GM19193 (cell line): ENCODE measurements at regions not wholly inside any gene's neighbourhood (a gene's known extent, or its start where the extent isn't known, plus 50 kb on each side); places are given as distances from the start of the nearest gene placed in this dataset.

Source experiments
- POLR2A ChIP-seq: IDR thresholded peaks from 4 replicates; pipeline ENCODE4 v1.6.1; 2011; ENCODE audit not compliant: insufficient read depth, insufficient read length; ENCODE audit errors: extremely low read depth

DNA sequence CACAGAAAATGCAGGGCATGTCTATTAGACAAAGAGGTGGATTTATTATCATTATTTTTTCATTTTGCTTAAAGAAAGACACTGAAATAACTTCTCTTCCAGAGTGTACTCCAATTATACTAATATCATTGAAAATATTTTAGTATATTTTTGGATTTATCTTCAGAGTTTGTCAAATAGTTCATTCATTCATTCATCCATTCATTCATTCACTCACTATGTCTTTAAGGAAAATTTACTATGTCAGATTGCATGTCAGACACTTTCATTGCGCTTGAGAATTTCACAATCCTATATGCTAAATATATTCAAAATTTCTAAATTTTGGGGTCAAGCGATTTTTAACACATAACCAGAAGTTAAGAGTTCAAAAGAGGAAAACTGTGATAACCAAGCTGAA, 479.1 kb downstream of the ZEB2 start:
- no peak for TF ChIP-seq POLR2A

- TF ChIP-seq POLR2A: no peak
Measured at GRCh38 chr2:144032566-144032965, 487.4 kb downstream of the ZEB2 start.

GRCh38 chr2:144030791-144031190, 489.1 kb downstream of the ZEB2 start:
- no peak for TF ChIP-seq POLR2A

DNA sequence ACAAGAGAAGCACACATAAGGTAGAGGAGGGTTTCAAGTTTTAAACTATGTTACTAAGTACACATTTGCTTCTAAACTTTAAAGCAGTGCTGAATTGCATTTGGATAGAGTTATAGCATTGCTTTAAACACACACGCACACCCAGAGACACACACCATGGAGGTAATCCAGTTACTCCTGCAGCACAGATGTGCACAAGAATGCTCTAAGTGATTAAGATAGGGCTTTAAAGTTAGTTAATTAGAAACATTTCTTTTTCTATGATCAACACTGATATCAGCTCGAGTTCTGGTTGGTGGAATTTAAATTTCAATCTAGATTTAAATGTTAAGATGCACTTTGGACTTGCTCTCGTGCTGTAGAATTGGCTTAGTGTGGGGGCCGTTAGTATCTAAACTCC, 492.3 kb downstream of the ZEB2 start:
- TF ChIP-seq POLR2A: no peak

DNA sequence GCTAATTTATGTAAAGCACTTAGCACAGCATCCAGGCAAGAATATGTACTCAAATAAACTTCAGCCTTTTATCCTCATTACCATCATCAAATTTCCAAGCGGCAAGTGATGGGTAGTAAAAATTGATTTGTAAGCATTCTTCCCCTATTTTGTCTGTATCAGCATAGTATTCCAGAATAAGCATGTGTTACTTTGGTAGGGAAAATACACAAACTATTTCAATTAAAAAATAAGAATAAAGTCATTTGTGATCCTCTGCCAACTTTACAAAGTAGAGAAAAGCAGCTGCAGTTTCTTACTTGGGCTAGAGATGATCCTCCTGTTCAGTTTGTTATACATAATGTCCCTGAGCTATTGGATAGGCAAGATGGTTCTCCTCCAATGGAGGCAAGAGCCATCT, 493.2 kb downstream of the ZEB2 start:
- no peak for TF ChIP-seq POLR2A

DNA sequence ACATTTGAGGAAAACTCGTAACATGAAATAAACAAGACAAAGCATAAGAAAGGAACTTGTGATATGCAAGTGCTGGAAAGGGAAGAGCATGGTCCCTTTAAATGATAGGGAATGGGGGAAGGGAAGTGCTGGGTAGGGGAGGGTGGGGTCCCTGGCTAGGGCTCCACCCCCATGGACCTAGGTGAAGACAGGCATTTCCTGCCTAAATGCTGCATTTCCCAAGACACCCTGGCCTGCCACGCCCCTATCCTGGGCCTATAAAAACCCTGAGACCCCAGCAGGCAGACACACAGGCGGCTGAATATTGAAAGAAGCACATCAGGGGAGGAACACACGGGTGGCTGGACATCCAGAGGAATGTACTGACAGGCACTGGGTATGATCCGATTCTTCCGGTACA, 499.9 kb downstream of the ZEB2 start:
- no peak for TF ChIP-seq POLR2A

GRCh38 chr2:144015655-144016245, 504.2 kb downstream of the ZEB2 start:
- TF ChIP-seq POLR2A: no peak

- no peak for TF ChIP-seq POLR2A
Measured at GRCh38 chr2:144015036-144015435, 504.9 kb downstream of the ZEB2 start.

DNA sequence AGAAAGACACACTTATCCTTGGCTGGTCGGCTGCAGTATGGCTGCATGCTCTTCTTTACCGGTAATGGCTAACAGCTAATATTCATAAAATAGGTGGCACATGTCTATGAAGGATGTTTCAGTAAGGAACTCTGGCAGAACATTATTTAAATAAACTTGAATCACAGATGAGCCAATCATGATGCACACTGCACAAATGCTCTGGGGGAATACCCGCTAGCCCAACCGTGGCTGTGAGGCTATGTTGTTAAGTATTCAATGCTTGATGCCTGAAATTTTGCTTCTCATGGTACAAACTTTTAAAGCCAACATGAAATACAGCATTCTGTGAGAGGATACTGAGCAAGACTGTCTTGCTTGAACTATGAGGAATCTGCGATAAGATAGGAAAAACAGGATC, 505.8 kb downstream of the ZEB2 start:
- no peak for TF ChIP-seq POLR2A

GRCh38 chr2:144012304-144012703, 507.6 kb downstream of the ZEB2 start:
- no peak for TF ChIP-seq POLR2A

DNA sequence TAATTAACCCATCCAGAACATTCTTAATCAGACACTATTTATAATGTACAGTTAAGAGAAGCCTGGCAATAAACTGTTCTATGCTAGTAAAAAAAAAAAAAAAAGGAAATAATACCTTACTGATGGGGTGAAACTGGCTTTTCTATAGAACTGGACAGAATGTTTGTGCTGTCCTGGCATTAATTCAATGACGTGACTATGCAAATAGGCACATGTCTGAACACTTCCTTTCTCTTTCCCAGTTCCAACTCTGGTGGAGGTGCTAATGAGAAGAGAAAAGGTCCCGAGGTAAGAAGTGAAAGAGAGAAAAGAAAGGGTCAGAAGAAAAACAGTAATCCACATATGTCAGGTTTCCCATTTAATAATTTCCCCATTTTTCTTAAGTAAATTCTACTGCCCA, 508.4 kb downstream of the ZEB2 start:
- TF ChIP-seq POLR2A: no peak

- no peak for TF ChIP-seq POLR2A
Measured at GRCh38 chr2:144011098-144011497, 508.8 kb downstream of the ZEB2 start.

DNA sequence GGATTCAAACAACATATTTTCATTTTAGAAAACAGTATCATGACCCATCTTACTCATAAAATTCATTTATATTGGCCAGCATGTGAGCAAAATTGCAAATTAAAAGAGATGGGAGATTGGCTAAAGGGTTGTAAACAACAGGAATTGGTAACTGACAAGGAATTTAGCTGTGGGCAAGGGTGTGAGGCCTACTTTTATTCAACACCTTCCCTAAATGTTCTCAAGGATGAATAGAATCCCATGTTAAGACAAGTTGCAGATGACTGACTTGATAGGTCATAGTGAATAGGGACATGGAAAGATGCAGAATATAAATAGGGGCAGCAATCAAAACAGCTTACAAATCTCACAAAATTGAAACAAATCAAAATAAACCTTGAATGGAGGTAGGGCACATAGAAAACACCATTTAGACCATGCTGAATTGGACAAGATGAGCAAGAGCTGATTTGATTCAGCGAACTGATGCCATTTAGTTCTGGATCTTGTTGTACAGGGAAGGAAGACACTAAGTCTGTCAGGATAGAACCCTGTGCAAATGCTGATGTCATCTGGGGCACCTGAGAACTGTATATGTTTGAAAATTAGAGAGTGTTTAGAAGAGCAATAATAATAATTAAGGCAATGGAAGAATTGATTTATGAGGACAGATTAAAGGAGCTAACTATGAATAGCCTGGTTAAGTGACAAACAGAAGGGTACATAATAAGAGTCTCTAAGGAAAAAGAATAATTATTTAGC, 509.7 kb downstream of the ZEB2 start:
- TF ChIP-seq POLR2A: no peak

DNA sequence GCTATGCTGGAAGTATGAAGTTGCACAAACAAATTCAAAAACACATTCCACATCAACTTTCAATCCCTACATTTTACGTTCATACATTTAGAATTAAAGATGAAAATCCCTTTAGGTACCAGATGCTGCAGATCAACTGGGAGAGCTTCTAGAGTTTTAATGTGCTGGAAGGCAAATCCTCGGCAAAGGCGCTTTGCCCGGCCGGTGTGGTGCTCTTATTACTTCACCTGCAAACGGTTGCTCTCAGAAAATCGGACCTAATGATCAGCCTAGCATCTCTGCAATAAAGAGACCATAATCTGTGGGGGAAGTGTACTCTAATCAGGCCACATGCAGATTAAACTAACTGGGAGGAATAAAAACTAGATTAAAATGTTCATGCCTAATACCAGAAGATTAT, 513.8 kb downstream of the ZEB2 start:
- no peak for TF ChIP-seq POLR2A

DNA sequence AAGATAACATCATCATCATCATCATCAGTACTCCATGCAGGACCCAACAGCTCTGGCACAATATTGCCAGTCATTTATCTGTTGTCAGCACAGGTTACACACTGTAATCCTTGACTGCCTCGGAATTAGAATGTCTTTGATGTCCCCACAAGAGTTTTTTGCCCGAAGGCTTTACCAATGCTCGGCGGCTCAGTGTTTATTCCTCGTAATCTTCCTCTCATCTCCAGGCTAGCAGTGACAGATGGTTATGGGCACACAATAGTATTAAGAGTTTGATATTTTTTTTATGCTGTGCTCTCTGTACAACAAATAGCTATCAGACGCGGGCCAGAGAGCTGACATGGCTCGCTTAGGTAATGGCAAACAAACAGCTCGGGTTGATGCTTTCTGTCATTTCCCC, 515.2 kb downstream of the ZEB2 start:
- TF ChIP-seq POLR2A: no peak

DNA sequence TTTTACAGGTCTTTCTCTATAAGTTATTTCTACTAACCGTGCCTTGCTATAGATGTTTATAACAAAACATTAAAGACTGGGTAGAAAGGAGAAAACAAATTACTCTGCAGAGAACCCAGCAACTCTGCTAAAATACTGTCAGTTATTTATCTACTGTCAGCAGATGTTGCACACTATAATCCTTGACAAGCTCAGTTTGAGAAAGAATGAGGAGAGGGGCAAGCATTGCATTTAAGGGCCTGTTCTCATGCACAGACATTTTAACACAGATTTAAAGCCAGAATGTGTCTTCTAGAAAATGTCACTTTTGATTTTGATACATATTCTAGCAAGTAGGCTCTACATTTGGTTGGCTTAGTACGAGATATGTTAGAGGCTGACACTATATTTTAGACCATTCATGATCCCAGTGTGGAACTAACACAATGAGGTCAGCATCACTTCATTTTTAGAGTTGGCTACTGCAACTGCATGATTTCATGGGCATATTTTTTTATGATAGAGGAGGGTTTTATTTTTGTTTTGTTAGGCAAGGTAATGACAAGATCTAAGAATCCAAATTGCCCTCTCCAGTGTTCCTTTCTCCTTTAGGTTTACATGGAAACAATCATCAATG, 516.4 kb downstream of the ZEB2 start:
- TF ChIP-seq POLR2A: no peak
